Endometrium (tissue), 2 donors: ENCODE measurements at regions not wholly inside any gene's neighbourhood (a gene's known extent, or its start where the extent isn't known, plus 50 kb on each side); places are given as distances from the start of the nearest gene placed in this dataset.
"Not testable (repeated sequence)": the region's sequence is repeated elsewhere in the genome, so short reads cannot be mapped to it uniquely, and the experiment has no call there.

Source experiments
- FAIRE-seq: peaks from 2 replicates; lab custom pipeline; 2012; peaks lifted over from hg19 to GRCh38; lab: Jason Lieb, UNC
- donor health status: control.
- donor health status: control.

- FAIRE-seq, result no peak
These were observed 342.3 kb downstream of the LRRC3B start for GRCh38 chr3:26964836-26965235.

- FAIRE-seq, result no peak
These were observed 344.9 kb downstream of the LRRC3B start for GRCh38 chr3:26967501-26967900.

- no peak for FAIRE-seq
These were observed 362.1 kb downstream of the LRRC3B start for GRCh38 chr3:26984416-26985390.

DNA sequence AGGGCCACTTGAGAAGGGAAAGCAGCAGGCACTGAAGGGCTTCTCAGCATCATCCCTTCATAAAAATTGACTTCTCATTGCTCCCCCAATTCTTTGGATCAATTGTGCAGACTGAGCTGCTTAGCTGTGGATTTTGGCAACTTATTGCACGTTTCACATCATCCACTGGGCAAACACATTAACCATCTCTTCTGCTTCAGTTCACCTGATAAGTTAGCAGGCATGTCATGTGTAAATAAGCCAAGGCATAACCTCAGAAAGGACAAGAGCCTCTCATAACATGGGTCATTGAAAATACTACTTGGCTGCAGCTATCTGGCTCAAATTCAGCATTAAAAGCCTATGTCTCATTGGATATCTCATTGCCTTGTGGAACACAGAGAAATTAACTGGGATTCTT lies 366.5 kb downstream of the LRRC3B start:
- no peak for FAIRE-seq

- no peak for FAIRE-seq
These were observed 372.0 kb downstream of the NEK10 start for GRCh38 chr3:26997226-26997625.

DNA sequence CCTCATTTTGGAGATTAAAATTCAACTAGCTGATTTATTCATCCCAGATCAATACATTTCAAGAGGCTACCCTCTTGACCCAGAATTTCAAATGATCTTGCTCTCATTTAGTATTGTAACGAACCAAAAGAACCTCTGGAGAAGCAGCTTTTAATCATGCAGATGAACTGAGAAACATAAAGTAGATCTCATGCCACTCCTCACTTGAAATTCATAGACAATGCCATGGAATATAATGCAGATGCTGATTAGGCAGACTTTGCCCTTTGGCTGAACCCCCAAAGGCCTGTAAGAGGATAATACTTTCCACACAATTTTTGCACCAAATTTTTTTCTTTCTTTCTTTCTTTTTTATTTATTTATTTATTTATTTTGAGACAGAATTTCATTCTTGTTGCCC lies 358.3 kb downstream of the NEK10 start:
- FAIRE-seq, result no peak

DNA sequence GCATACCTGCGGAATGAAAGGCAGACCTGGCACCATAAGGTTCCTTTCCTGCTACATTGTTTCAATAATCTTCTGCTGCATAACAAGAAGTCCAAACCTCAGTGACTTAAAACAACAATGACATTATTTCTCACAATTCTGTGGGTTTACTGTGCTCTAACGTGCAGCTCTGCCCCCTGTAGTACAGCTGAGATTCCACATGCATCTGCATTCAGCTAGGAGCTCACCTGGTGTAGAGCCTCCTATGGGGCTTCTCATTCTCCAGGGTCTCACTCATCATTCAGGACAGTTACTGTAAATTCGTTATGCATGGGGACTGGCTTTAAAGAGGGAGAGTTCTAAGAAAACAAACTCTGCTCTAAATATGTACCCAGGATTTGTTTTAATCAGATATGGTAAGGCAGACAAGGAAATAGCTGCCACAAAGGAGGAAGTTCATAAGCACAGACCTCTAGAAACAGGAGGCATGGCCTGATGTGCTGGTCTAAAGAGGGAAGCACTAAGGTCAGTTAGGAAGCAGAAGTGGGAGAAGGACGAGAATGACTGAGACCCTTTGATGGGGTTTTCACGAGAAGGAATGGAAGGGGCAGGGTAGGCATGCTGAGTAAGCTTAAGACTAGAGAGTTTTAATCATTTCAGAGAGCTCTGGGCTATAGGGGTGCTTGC lies 347.0 kb downstream of the NEK10 start:
- FAIRE-seq, result no peak

- FAIRE-seq, result no peak
These were observed 344.7 kb downstream of the NEK10 start for GRCh38 chr3:27024493-27024892.

GRCh38 chr3:27025718-27026117 lies 343.5 kb downstream of the NEK10 start:
- FAIRE-seq, result no peak

DNA sequence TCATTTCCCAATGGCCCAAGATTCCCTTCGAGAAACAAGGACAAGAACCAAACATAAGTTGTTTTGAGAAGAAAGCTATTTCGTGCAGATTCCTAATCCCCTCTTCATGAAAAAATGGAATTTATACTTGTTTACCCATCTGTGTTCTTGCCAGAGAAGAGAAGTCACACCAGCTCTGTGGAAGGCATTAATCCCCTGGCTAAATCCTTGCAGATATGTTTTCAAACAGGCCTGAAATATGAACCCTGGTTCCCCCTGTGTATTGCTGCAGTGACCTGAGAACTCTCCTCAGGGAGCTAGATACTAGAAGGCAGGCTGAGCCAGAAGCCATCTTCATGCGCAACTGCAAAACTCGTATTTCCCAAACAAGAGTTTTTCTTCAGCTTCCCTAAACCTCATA lies 337.7 kb downstream of the NEK10 start:
- no peak for FAIRE-seq

DNA sequence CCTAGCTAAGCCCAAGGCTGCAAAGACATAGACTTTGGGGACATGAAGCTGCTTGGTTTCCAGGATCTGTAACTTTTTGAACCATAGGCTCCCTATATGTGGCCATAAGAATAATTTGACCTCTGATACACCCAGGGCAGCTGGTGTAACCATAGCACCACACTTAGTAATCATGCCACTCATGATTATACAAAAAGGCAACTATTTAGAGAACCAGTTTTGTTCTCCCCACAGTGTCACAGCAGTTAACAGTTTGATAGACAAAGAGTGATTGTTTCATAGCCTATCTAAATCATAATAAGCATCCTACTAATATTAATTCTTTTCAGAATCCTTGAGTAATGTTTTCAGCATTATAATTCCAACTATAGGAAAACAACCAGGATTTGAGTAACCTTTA lies 334.9 kb downstream of the NEK10 start:
- FAIRE-seq, result no peak

GRCh38 chr3:27040674-27041073 lies 328.5 kb downstream of the NEK10 start:
- FAIRE-seq, result no peak

DNA sequence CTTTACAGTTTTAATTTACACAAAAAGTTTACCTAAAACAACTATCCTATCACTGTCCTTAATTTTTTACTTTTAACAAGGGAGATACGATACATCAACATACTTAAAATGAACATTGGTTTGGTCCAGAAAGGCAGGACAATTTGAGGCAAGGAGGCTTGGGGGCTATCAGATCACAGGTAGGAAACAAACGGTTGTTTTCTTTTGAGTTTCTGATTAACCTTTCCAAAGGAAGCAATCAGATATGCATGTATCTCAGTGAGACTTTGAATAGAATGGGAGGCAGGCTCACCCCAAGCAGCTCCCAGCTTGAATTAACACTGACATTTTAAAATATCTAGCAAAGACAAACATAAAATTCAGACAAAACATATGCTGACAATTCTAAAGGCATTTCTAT lies 326.6 kb downstream of the NEK10 start:
- FAIRE-seq, result not testable (repeated sequence)

DNA sequence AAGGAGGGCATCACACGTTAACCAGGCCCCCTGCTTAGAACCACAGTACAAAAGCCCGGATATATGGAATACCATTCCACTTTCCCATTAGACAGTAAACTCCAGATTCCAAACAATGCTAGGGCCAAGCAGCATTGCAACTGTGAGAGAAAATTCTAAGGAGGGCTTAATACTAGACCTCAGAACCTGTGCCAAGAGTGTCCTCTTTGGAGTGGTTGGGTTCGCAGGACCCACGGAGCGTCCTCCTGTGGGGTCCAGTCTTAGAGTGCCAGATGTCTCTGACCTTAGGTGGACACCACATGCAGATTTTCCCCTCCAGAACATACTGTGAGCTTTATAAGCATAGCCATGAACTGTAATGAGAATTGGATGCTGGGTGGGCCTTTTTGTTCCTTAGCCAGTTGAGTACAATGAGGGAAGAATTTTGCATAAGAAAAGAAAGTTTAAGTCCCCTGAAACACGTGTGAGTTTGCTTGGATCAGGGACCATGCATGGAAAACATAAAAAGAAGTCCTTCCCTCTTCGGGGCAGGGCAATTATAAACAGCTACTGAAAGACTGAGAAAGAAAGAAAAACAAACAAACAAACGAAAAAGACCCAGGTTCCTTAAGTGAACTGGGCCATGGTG lies 325.7 kb downstream of the NEK10 start:
- no peak for FAIRE-seq

DNA sequence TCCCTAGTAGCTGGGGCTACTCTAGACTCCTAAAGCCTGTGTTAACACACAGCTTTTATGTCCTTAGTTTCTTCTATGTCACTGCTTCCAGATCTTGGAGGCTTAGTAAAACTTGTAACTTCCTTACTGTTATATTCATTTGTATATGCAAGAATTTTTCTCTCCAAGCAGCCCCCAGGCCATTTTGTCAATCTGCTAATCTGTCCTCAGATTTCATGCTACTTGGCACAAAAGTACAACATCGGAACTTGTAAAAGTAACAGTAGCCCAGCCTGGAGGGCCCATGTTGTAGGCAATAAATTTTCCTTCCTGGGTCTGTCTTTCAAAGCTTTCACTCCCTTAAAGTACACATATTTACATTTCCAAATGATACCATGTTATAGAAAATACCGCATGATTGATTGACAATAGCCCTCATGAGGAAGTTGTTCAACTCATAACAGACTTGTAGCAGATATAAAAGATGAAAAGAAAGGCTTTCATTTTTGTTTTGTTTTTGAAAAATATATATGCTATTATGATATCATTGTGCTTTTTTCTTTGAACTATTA lies 324.2 kb downstream of the NEK10 start:
- FAIRE-seq, result no peak

- no peak for FAIRE-seq
These were observed 322.8 kb downstream of the NEK10 start for GRCh38 chr3:27046351-27046750.

GRCh38 chr3:27049792-27050191 lies 319.4 kb downstream of the NEK10 start:
- no peak for FAIRE-seq

DNA sequence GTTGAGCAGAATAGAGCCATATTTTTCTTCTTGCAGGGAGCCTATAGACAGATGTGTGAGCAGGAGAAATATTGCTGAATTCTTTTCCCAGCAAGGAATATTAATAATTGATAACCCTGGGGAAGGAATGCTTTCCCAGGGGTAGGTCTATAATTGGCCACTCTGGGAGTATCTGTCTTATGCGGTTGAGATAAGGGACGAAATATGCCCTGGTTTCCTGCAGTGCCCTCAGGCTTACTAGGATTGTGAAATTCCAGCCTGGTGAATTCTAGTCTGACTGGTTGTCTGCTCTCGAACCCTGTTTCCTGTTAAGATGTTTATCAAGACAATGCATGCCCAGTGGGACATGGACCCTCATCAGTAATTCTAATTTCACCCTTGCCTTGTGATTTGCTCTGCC lies 317.7 kb downstream of the NEK10 start:
- not testable (repeated sequence) for FAIRE-seq

DNA sequence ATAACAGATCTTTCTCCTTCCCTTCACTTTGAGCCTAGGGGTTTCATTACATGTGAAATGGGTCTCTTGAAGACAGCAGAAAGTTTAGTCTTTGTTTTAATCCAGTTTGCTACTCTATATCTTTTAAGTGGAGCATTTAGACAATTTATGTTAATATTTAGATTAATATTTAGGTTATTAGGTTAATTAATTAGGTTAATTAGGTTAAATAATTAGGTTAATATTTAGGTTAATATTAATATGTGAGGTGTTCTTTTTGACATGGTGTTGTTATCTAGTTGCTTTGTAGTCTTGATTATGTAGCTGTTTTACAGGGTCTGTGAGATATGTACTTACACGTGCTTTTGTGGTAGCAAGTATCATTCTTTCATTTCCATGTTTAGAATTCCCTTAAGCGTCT lies 312.9 kb downstream of the NEK10 start:
- FAIRE-seq, result no peak

DNA sequence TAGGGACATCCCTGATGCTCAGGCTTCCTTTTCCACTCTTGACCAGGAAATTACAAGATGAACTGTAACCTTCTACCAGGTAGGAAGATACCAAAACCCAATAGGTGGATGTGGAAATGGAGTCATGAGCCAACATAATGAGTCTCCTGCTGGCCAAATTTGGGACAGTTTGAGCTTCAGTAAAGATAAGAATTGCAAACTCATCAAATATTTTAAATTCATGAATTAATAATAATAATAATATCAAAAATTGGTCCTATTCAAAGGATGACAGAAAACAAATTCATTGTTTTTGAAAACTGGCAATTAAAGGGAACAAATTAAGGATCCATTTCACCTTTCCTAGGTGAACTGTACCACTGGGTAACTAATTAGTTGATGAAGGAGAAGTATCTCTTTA lies 309.7 kb downstream of the NEK10 start:
- no peak for FAIRE-seq
